ENCODE measurements at regions not wholly inside any gene's neighbourhood (a gene's known extent, or its start where the extent isn't known, plus 50 kb on each side); places are given as distances from the start of the nearest gene placed in this dataset.

DNA sequence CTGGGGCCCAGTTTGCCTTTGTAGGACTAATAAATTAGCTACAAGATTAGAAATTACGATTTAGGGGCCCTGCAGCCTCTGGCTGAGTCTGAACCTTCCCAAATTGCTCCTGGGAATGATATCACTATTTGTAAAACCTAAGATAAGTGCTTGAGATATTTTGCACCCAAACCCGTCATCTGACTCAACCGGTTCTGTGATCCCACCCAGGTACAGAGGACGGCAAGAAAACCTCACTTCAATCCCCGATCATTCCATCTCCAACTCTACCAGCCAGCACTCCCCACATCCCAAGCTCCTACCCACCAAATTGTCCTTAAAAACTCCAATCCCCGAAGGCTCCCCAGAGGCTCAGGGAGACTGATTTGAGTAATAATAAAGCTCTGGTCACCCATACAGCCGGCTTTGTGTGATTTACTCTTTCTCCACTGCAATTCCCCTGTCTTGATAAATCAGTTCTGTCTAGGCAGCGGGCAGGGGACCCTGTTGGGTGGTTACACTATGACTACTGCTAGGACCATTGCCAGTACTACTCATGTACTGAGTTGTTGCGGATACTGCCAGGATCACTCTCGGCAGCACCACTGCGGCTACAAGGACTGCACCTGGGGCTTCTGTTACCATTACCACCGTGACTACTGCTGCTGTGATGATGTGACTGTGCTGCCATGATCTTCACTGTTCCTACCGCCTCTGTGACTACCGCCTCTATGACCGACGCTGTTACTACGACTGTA, 73.1 kb downstream of the IRF8 start:
- no peak for FAIRE-seq

GRCh38 chr16:85974428-85975375, 75.7 kb downstream of the IRF8 start:
- no peak for FAIRE-seq

GRCh38 chr16:85975451-85975981, 76.6 kb downstream of the IRF8 start:
- FAIRE-seq: no peak

- FAIRE-seq: no peak
Measured at GRCh38 chr16:85978291-85978775, 79.4 kb downstream of the IRF8 start.

DNA sequence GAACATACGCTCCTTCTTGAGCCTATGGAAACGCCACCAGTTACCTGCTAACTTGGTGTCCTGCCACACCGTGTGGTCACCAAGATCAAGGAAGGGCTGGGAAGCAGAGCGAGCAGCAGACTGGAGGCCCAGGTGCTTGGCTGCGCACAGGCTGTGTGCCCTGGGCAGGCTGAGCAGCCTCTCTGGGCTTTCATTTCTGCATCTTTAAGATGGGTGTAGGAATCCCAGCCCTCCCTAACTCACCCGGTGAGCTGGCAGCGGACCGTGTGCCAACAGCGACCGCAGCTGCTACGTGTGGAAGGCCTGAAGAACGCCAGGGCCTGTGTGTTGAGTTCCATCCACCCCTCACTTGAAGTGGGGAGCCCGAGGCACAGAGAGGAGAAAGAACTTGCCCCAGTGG, 80.0 kb downstream of the IRF8 start:
- no peak for FAIRE-seq

DNA sequence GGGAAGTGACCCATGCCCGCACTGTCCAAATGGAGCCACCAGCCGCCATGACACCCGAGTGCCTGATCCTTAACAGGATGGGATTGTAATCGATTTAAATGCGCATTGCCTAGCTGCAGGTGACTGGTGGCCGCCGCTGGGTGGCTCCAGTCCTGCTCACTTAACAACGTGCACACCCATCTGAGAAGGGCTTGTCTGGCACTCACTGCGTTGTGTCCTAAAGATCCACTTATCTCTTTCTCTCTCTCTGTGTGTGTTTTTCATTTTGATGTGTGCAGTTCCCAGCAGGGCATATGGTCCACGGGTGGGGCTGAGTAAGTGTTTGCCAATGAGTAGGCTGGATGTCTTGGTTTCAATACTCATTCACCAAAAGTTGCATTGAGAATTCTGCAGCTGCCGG, 80.6 kb downstream of the IRF8 start:
- FAIRE-seq: no peak

DNA sequence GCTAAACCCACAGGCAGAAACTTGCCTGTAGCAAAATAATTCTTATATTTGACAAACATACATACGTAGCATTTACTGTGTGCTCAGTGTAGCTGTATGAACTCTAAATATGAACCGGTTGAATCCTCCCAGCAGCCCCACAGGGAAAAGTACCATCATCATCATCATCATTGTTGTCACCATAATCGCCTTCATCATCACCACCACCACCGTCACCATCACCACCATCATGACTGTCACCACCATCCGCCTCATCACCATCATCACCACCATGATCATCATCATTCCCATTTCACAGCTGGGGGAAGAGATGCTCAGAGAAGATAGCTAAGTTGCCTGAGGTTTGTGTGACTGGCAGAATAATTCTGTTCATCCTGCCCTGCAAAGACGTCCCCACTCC, 81.7 kb downstream of the IRF8 start:
- no peak for FAIRE-seq

DNA sequence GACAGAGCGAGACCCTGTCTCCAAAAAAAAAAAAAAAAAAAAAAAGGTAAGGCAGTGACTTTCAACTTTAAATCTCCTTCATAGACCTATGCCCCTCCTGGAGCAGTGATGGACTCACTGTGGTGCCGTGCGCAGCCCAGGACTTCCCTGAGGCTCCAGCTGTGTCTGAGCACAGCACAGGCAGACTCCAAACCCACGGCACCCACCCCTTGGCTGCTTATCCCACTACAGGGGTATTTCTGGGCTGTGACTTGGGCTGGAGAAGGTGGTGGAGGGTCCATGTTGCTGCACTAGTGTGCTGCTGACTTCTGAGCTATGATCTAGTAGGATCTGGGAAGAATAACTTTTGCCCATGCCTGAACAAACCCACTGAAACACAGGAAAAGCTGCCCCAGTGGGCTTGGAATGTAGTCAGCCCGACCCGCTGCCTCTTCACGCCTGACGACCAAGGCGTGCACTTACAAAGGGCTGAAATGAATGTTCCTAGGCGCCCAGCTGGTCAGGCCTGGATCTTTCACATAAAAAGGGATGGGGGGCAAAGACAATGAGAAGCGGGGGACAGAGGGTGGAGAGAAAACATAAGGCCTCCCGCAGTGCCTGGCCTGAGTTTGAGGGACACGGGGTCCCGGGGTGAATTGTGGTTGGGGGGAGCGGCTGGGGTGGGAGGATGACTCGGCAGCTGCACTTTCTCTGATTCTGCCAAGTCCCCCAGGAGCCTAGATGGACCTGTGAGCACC, 83.0 kb downstream of the IRF8 start:
- FAIRE-seq: no peak

GRCh38 chr16:85982563-85982939, 83.6 kb downstream of the IRF8 start:
- FAIRE-seq: no peak

GRCh38 chr16:85983064-85983463, 84.1 kb downstream of the IRF8 start:
- FAIRE-seq: no peak

GRCh38 chr16:85983606-85984230, 84.8 kb downstream of the IRF8 start:
- FAIRE-seq: no peak

GRCh38 chr16:85984231-85984880, 85.4 kb downstream of the IRF8 start:
- FAIRE-seq: no peak

- no peak for FAIRE-seq
Measured at GRCh38 chr16:85984947-85985451, 86.0 kb downstream of the IRF8 start.

DNA sequence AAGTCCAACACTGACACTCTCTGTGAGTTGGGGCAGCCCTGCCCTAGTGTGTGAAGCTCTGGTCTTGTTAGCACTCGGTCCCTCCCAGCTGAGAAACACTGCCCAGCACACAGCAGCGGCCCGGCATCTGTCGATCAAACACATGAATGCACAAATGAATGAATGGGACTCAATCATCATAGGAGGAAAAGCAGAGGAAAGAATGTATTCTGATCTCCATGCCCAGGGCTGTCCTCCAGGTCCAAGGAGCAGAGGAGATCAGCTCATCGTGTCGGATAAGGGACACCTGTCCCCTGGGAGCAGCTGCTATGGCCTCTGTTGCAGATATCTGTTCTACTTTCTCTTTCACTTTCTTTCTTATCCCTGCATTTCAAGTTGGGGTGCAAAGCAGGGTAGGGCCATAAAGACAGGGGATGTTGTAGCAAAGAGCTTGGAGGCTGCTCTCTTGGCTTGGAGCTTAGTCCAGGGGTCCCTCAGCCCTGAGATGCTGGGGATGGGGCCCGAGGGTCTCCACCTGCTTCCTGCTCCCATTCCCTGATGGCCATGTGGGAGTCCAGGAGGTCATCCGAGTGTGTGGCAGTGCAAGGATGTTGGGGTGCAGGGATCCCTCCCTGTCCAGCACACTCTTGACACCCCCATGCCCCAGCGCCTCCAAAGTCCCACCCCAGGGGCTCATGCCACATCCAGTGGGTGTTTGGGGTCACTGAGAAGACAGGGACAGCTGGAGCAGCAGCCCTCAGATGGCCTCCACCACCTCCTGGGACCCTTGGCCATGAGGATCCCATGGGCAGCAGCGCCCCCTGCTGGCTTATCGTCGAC, 88.2 kb downstream of the IRF8 start:
- no peak for FAIRE-seq

- FAIRE-seq: no peak
Measured at GRCh38 chr16:85987750-85988078, 88.8 kb downstream of the IRF8 start.

DNA sequence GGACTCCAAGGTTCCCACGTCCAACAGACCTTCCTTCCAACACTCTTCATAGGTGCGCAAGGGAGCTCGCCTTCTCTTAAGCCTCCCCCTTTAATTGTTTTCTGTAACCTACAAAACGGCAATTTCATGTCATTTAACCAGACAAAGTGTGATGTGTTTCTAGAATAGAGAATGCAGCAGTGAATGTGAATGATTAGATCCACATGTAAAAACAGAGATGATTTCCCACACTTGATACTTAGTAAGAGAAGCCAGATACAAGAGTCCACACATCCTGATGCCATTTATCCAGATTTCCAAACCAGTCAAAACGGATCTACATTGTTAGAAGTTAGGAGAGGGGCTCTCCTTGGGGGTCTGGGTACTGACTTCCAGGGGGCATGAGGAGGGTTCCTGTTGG, 89.3 kb downstream of the IRF8 start:
- no peak for FAIRE-seq

DNA sequence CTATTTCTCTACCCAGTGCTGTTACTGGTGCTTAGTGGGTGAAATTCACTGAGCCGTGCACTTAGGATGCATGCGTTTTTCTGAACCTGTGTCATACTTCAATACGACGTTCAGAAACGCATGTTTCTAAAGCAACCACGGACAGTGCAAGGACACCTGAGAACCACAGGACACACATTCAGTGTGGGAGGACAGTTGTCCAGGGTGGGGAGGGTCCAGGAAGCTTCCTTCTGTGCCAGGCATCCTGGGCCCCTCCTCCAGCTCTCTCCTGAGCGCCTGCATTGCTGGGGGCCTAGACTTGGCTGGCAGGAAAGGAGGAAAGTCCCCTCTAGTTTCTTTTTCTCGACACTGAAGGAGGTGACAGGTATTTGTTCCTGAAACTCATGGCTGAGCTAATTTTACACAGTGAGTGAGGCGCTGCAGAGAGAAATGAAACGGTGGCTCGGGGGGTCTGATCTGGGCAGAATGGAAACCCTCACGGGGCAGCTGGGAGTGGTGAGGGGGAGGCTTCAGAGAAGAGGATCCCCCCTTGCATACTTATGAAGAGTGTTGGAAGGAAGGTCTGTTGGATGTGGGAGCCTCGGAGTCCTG, 89.9 kb downstream of the IRF8 start:
- no peak for FAIRE-seq

DNA sequence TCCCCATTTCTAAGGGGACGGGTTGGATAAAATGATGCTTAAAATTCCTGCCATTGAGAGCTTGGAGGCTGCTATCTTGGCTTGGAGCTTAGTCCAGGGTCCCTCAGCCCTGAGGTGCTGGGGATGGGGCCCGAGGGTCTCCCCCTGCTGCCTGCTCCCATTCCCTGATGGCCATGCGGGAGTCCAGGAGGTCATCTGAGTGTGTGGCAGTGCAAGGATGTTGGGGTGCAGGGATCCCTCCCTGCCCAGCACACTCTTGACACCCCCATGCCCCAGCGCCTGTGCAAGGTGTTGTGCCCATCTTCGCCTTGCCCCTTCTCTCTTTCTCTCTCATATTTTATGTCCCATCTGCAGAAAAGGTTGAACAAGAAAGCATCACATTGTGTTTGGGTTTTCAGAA, 90.4 kb downstream of the IRF8 start:
- FAIRE-seq: no peak

DNA sequence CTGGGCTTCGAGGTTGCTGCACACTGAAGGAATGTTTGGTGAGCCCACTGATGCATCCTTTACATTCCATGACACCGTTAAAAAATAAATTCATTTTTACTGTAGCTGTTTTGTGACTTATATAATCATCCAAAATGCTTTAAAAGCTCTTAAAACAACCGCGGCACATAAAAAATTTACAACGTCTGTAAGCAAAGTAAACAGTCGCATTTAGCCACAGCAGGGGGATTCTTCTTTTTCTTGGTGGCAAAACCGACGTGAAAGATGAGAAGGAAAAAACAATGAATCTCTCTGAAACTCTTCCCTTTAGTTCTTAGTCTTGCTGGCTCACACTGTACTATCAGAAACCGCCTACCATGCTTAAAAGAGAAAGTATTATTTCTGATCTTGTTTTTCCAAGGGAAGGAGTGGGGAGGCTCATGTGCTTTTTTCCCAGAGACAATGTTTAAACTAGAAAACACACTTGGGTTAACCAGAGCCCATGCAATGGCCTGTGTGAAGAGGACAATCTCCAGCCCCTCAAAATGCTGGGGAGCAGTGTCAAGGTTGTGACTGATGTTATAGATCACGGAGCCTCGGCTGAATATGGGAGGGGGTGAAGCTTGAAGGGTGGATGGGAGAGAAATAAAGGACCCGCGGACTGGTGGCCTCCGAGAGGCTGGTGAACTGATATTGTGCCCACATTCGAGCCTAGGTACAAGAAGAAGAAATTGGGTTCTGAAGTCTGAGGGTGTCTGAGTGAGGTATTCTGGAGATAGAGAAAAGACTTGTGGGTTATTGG, 91.1 kb downstream of the IRF8 start:
- FAIRE-seq: no peak

DNA sequence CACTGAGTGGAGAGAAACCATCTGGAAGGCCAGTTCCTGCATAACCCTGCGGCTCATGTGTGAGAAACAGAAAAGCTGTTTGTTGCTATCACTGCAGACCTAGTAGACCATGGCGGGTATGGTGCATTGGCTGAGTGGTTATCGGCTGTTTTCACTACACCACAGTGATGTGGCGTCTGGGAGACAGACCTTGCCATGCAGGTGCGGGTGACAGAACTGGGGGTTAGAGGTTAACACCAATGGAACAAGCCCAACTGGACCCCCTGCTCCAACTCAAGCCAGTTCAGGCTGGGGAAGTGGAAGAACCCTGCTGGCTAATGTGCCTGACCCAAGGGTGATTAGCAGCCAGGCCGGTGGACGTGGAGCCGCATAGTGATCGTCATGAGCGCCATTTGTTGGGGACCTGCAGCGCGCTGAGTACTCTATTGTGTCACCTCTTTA, 91.9 kb downstream of the IRF8 start:
- FAIRE-seq: no peak
